ENCODE measurements at regions not wholly inside any gene's neighbourhood (a gene's known extent, or its start where the extent isn't known, plus 50 kb on each side); places are given as distances from the start of the nearest gene placed in this dataset.

- TF ChIP-seq CHD7 (IDR thresholded peaks at IDR 0.05; ENCODE audit: insufficient replicate concordance, low read length) (no peak), GABPA (IDR thresholded peaks at IDR 0.05; ENCODE audit: borderline replicate concordance, insufficient read depth, low read length) (no peak), SAP30 (IDR thresholded peaks at IDR 0.05; ENCODE audit: insufficient read depth, insufficient replicate concordance, low read length) (no peak), POLR2A (IDR thresholded peaks at IDR 0.05; ENCODE audit: control extremely low read depth in 1 of 2, low read depth in 2 of 2, low read length in 2 of 2) (no peak), POU5F1 (IDR thresholded peaks at IDR 0.05; ENCODE audit: low read depth, low read length) (no peak), CBX8 (IDR thresholded peaks at IDR 0.05; ENCODE audit: borderline replicate concordance, low read depth, low read length) (no peak), SP2 (IDR thresholded peaks at IDR 0.05; ENCODE audit: low read length) (no peak), TCF12 (IDR thresholded peaks at IDR 0.05; ENCODE audit: low read depth, low read length) (no peak), SIX5 (IDR thresholded peaks at IDR 0.05; ENCODE audit: low read depth, low read length) (no peak)
These were observed 374.5 kb downstream of the EPM2A start (continued) for GRCh38 chr6:145360865-145361264.

All from H1 (cell line).